HCT116 (cell line): ENCODE measurements at regions not wholly inside any gene's neighbourhood (a gene's known extent, or its start where the extent isn't known, plus 50 kb on each side); places are given as distances from the start of the nearest gene placed in this dataset.

Source experiments
- ATAC-seq: fragments of 200-7000 bp; cut with Tn5 transposase; 2 replicates; pipeline ENCODE4 v1.9.1; 2020; ENCODE audit warnings: mild to moderate bottlenecking, moderate library complexity
- BruUV-seq: library from RNA; stranded (reverse); fragments of 400-500 nt; replicated peaks from 2 replicates; lab custom pipeline; 2021; lab: Mats Ljungman, UMichigan
- CTCF ChIA-PET: fragments of 300-600 bp; sonication (Branson Sonifier 250); formaldehyde crosslinking; loops from one replicate; lab custom pipeline; 2021; ENCODE audit warnings: antibody characterized with exemption; lab: Charles Lee
- POLR2A ChIA-PET: fragments of 300-600, 350-600 bp; sonication (Branson Sonifier 250); formaldehyde crosslinking; loops from one replicate; lab custom pipeline; 2021; ENCODE audit warnings: antibody characterized with exemption; lab: Charles Lee
- RAD21 ChIA-PET, 2 experiments: fragments of 300-600 bp; sonication (Branson Sonifier 250); formaldehyde crosslinking; loops; one replicate each; lab custom pipeline; 2023; ENCODE audit warnings: low total read pairs in 2 of 2; ENCODE audit not compliant: uncharacterized antibody in 2 of 2, unreplicated experiment in 2 of 2, low non-redundant PET in 1 of 2; lab: Charles Lee
- DNase-seq: peaks from one replicate; pipeline ENCODE4 v3.0.0-alpha.2; 2010; ENCODE audit warnings: low read depth, low spot score
- H2AFZ ChIP-seq: fragments of 200-600 bp; shearing (Covaris generic), sonication (generic); 2 replicates; pipeline ENCODE4 v1.6.1; 2017; ENCODE audit warnings: low read depth, mixed run types, mixed read lengths, antibody characterized with exemption, low read length; ENCODE audit not compliant: poor library complexity, severe bottlenecking
- H3K27ac ChIP-seq: 2 replicates; pipeline ENCODE4 v1.5.1; 2012; ENCODE audit warnings: low read depth, low read length
- H3K27me3 ChIP-seq: fragments of 200-600 bp; sonication (generic); 2 replicates; pipeline ENCODE4 v1.6.1; 2016; ENCODE audit warnings: mixed run types, low read length, mixed read lengths; ENCODE audit not compliant: insufficient read depth
- H3K36me3 ChIP-seq, 2 experiments: fragments of 200-500 bp in 1 of 2; fragments of 200-600 bp in 1 of 2; sonication (Bioruptor generic) in 1 of 2; sonication (generic) in 1 of 2; 2 replicates each; pipeline versions ENCODE4 v1.5.1 to v1.6.1; 2014 to 2016; ENCODE audit warnings: low read length in 2 of 2, inconsistent platforms in 1 of 2, mixed read lengths in 1 of 2, mixed run types in 1 of 2; ENCODE audit not compliant: insufficient read depth in 2 of 2, control insufficient read depth in 1 of 2
- H3K4me1 ChIP-seq, 2 experiments: fragments of 200-600 bp in 1 of 2; sonication (generic) in 1 of 2; 2 replicates each; pipeline versions ENCODE4 v1.5.1 to v1.6.1; 2012 to 2017; ENCODE audit warnings: low read length in 2 of 2, inconsistent platforms in 1 of 2, mild to moderate bottlenecking in 1 of 2, mixed read lengths in 1 of 2, mixed run types in 1 of 2, moderate library complexity in 1 of 2; ENCODE audit not compliant: insufficient read depth in 2 of 2, control insufficient read depth in 1 of 2
- H3K4me2 ChIP-seq: fragments of 200-600 bp; sonication (generic); 2 replicates; pipeline ENCODE4 v1.6.1; 2017; ENCODE audit warnings: mixed run types, low read length, mixed read lengths
- H3K4me3 ChIP-seq, 2 experiments: fragments of 200-600 bp in 1 of 2; sonication (generic) in 1 of 2; replicated peaks in 1 of 2; 2 replicates each; pipeline ENCODE4 v1.5.1; 2011 to 2016; ENCODE audit warnings: low read length in 2 of 2, control low read depth in 1 of 2, low read depth in 1 of 2, mild to moderate bottlenecking in 1 of 2, mixed read lengths in 1 of 2, mixed run types in 1 of 2
- H3K79me2 ChIP-seq: fragments of 200-600 bp; sonication (generic); 2 replicates; pipeline ENCODE4 v1.6.1; 2017; ENCODE audit warnings: mild to moderate bottlenecking, mixed run types, low read length, moderate library complexity, mixed read lengths; ENCODE audit not compliant: insufficient read depth
- H3K9ac ChIP-seq: fragments of 200-600 bp; sonication (generic); 2 replicates; pipeline ENCODE4 v1.6.1; 2016; ENCODE audit warnings: low read length, mixed read lengths
- H3K9me2 ChIP-seq: fragments of 200-600 bp; sonication (generic), shearing (Covaris generic); 2 replicates; pipeline ENCODE4 v1.6.1; 2017; ENCODE audit warnings: mixed run types, mild to moderate bottlenecking, moderate library complexity; ENCODE audit not compliant: insufficient read depth
- H3K9me3 ChIP-seq, 2 experiments: fragments of 200-500 bp in 1 of 2; fragments of 200-600 bp in 1 of 2; sonication (Bioruptor generic) in 1 of 2; sonication (generic) in 1 of 2; 2 replicates each; pipeline ENCODE4 v1.6.1; 2014 to 2017; ENCODE audit warnings: low read length in 2 of 2, mixed read lengths in 2 of 2, inconsistent platforms in 1 of 2, low read depth in 1 of 2, mild to moderate bottlenecking in 1 of 2, mixed run types in 1 of 2, moderate library complexity in 1 of 2; ENCODE audit not compliant: control insufficient read depth in 1 of 2, insufficient read depth in 1 of 2
- H4K20me1 ChIP-seq: fragments of 200-600 bp; sonication (generic), shearing (Covaris generic); 2 replicates; pipeline ENCODE4 v1.6.1; 2017; ENCODE audit warnings: mixed run types, mild to moderate bottlenecking, moderate library complexity; ENCODE audit not compliant: insufficient read depth
- CTCF ChIP-seq, 3 experiments: fragments of 200-600 bp in 1 of 3; sonication (generic) in 1 of 3; IDR thresholded peaks in 2 of 3; conservative IDR thresholded peaks in 1 of 3; 2 replicates each; pipeline ENCODE4 v1.5.1; 2012 to 2017; ENCODE audit warnings: low read depth in 2 of 3, low read length in 2 of 3, antibody characterized with exemption in 1 of 3, borderline replicate concordance in 1 of 3, control low read depth in 1 of 3, mild to moderate bottlenecking in 1 of 3, mixed read lengths in 1 of 3, mixed run types in 1 of 3, moderate library complexity in 1 of 3; ENCODE audit not compliant: insufficient read depth in 1 of 3
- ELF1 ChIP-seq: IDR thresholded peaks from 2 replicates; pipeline ENCODE4 v1.6.1; 2012; ENCODE audit warnings: low read depth, borderline replicate concordance
- EZH2 ChIP-seq: fragments of 200-600 bp; sonication (generic); IDR thresholded peaks from 2 replicates; pipeline ENCODE4 v1.6.1; 2017; ENCODE audit warnings: antibody characterized with exemption, mixed run types
- JUND ChIP-seq: IDR thresholded peaks from 2 replicates; pipeline ENCODE4 v1.6.1; 2012
- SRF ChIP-seq: IDR thresholded peaks from 2 replicates; pipeline ENCODE4 v1.6.1; 2012; ENCODE audit warnings: low read depth
- YY1 ChIP-seq: IDR thresholded peaks from 2 replicates; pipeline ENCODE4 v1.6.1; 2011; ENCODE audit warnings: low read length, low read depth, moderate library complexity, mild to moderate bottlenecking; ENCODE audit not compliant: insufficient replicate concordance; ENCODE audit errors: extremely low read depth
- ZFX ChIP-seq: fragments of 450-650 bp; IDR thresholded peaks from 2 replicates; pipeline ENCODE4 v1.6.1; 2017
- intact Hi-C: fragments of 100-400 bp; cut with micrococcal nuclease; formaldehyde crosslinking; loops from 2 replicates; pipeline ENCODE4 v1.10.0; 2022
- TF ChIP-seq, protein P1 (sequence below): IDR thresholded peaks from 2 replicates; pipeline ENCODE4 v1.6.1; 2012

- no TSS peak for BruUV-seq
- Histone ChIP-seq H3K9me2 (no peaks in the 10 kb centered on the region), H3K27ac (no peak overlapping the region), H4K20me1 (no peaks in the 10 kb centered on the region), H3K4me2 (no peak overlapping the region), H3K4me1 (no peaks in the 10 kb centered on the region), H3K9ac (no peak overlapping the region), H2AFZ (no peak overlapping the region), H3K27me3 (no peaks in the 10 kb centered on the region), H3K4me3 (no peak overlapping the region), H3K9me3 (no peaks in the 10 kb centered on the region), H3K36me3 (no peaks in the 10 kb centered on the region), H3K79me2 (no peaks in the 10 kb centered on the region)
- intact Hi-C loops = no loop called here
- CTCF ChIA-PET = no interaction called here
- RAD21 ChIA-PET = no interaction called here
- TF ChIP-seq ZFX (no peak), SRF (no peak), EZH2 (no peak)
- POLR2A ChIA-PET = no interaction called here
- DNase-seq (no peak), ATAC-seq (no peak)
These were observed 169.5 kb upstream of the HAPLN1 start for GRCh38 chr5:83889971-83890745.

GRCh38 chr5:83877911-83878706 lies 157.5 kb upstream of the HAPLN1 start:
- ATAC-seq = no peak
- no peaks in the 10 kb centered on the region for H3K79me2 ChIP-seq
- H3K9me2 ChIP-seq = no peaks in the 10 kb centered on the region
- H2AFZ ChIP-seq = no peak overlapping the region
- DNase-seq = no peak
- BruUV-seq = no TSS peak
- CTCF ChIA-PET = no interaction called here
- H3K9me3 ChIP-seq = no peaks in the 10 kb centered on the region
- TF ChIP-seq JUND (no peak), ELF1 (no peak), CTCF (IDR thresholded peaks at IDR 0.05 in 2 of 3, conservative IDR thresholded peaks at IDR 0.05 in 1 of 3; ENCODE audit: borderline replicate concordance in 1 of 3, insufficient read depth in 1 of 3, low read depth in 2 of 3, low read length in 2 of 3) (no peak), YY1 (no peak)
- TF ChIP-seq, protein P1, sequence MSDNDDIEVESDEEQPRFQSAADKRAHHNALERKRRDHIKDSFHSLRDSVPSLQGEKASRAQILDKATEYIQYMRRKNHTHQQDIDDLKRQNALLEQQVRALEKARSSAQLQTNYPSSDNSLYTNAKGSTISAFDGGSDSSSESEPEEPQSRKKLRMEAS = no peak
- RAD21 ChIA-PET = no interaction called here
- H3K4me3 ChIP-seq = no peak overlapping the region
- no peaks in the 10 kb centered on the region for H4K20me1 ChIP-seq
- no peak overlapping the region for H3K27ac ChIP-seq
- no peaks in the 10 kb centered on the region for H3K36me3 ChIP-seq
- H3K4me1 ChIP-seq = no peaks in the 10 kb centered on the region
- POLR2A ChIA-PET = no interaction called here
- H3K9ac ChIP-seq = no peak overlapping the region
- H3K27me3 ChIP-seq = no peaks in the 10 kb centered on the region
- no peak overlapping the region for H3K4me2 ChIP-seq
- intact Hi-C loops = no loop called here
